GM12892 (cell line): ENCODE measurements at regions not wholly inside any gene's neighbourhood (a gene's known extent, or its start where the extent isn't known, plus 50 kb on each side); places are given as distances from the start of the nearest gene placed in this dataset.

Experiments
- POLR2A ChIP-seq: IDR thresholded peaks from 2 replicates; pipeline ENCODE4 v1.6.1; 2011; ENCODE audit warnings: low read depth, low read length, control low read depth
- POLR2AphosphoS5 ChIP-seq: IDR thresholded peaks from 2 replicates; pipeline ENCODE4 v1.6.1; 2011; ENCODE audit warnings: low read depth, low read length, control low read depth
- TAF1 ChIP-seq: IDR thresholded peaks from 2 replicates; pipeline ENCODE4 v1.6.1; 2011; ENCODE audit warnings: low read depth, mild to moderate bottlenecking, control low read depth, low read length, borderline replicate concordance

DNA sequence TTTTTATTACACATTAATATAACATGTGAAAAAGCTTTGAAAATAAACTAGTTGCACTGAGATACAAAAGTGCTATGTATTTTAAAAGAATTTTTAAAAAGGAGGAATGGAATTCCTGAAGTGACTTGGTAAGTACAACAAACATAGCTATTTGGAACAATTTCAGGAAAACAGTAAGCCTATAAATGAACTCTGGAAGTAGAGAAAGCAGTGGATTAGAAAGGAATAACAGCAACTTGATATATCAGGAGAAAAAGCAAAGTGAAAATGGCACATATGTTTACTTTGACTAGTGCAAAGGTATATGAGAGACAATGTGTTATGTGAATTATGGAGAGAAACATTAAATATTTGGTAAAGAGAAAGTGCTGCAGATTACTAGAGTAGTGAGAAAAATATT, 811.7 kb downstream of the C12orf50 start:
- no peak for TF ChIP-seq POLR2AphosphoS5
- no peak for TF ChIP-seq TAF1
- no peak for TF ChIP-seq POLR2A
